SK-N-SH treated with all-trans-retinoic acid at 6 μM for 48 hours (cell line): ENCODE measurements at regions not wholly inside any gene's neighbourhood (a gene's known extent, or its start where the extent isn't known, plus 50 kb on each side); places are given as distances from the start of the nearest gene placed in this dataset.

Experiments used
- BACH2 ChIP-seq: fragments of 250-450 bp; sonication (Bioruptor Pico); IDR thresholded peaks from 2 replicates; pipeline ENCODE4 v1.9.0; 2021; ENCODE audit warnings: mild to moderate bottlenecking, borderline replicate concordance
- SNAI2 ChIP-seq: fragments of 250-450 bp; sonication (Bioruptor Pico); IDR thresholded peaks from 2 replicates; pipeline ENCODE4 v1.5.0; 2020; ENCODE audit warnings: mild to moderate bottlenecking, moderate library complexity
- ZFP30 ChIP-seq: fragments of 450-650 bp; formaldehyde crosslinking; IDR thresholded peaks from 2 replicates; pipeline ENCODE4 v1.5.0; 2022; ENCODE audit warnings: mild to moderate bottlenecking, moderate library complexity

DNA sequence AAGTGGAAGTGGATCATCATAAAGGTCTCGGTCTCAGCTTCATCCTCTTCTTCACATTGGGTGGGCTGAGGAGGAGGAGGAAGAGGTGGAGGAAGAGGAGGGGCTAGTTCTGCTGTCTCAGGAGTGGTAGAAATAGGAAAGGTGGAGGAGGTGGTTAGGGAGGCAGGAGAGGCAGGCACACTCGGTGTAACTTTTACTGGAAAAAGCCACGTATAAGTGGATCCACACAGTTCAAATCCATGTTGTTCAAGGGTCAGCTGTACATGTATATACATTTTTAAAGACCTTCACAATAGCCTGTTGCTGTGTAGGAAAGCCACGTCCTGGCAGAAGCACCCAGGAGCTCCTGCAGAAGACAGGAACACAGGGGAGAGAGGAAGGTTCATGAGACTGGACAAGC is 110.3 kb upstream of the RAB12 start:
- no peak for TF ChIP-seq SNAI2 (CRISPR knock-in tag)
- no peak for TF ChIP-seq BACH2 (CRISPR knock-in tag)
- TF ChIP-seq ZFP30 (CRISPR knock-in tag) = no peak
